Activated T-cell treated with anti-CD3 and anti-CD28 coated beads for 48 hours (primary cell): ENCODE measurements at regions not wholly inside any gene's neighbourhood (a gene's known extent, or its start where the extent isn't known, plus 50 kb on each side); places are given as distances from the start of the nearest gene placed in this dataset.

Experiments
- DNase-seq: peaks from one replicate; pipeline ENCODE4 v3.0.0-alpha.2; 2020; ENCODE audit warnings: low read depth

GRCh38 chr11:92480499-92480898 is 255.9 kb downstream of the FAT3 start:
- DNase-seq, result no peak

GRCh38 chr11:92482492-92483060 is 258.0 kb downstream of the FAT3 start:
- DNase-seq, result no peak

- no peak for DNase-seq
Measured at GRCh38 chr11:92484570-92484969, 260.0 kb downstream of the FAT3 start.

GRCh38 chr11:92489826-92490399 is 265.3 kb downstream of the FAT3 start:
- no peak for DNase-seq

GRCh38 chr11:92492372-92492771 is 267.8 kb downstream of the FAT3 start:
- no peak for DNase-seq

- no peak for DNase-seq
Measured at GRCh38 chr11:92495107-92495793, 270.6 kb downstream of the FAT3 start.

GRCh38 chr11:92500453-92500852 is 275.8 kb downstream of the FAT3 start:
- no peak for DNase-seq

GRCh38 chr11:92501066-92501739 is 276.6 kb downstream of the FAT3 start:
- DNase-seq, result no peak

GRCh38 chr11:92504004-92504403 is 279.4 kb downstream of the FAT3 start:
- DNase-seq, result no peak

- DNase-seq, result no peak
Measured at GRCh38 chr11:92504534-92504933, 279.9 kb downstream of the FAT3 start.

- no peak for DNase-seq
Measured at GRCh38 chr11:92505689-92506088, 281.1 kb downstream of the FAT3 start.

- no peak for DNase-seq
Measured at GRCh38 chr11:92506809-92507336, 282.3 kb downstream of the FAT3 start.

GRCh38 chr11:92510591-92510990 is 286.0 kb downstream of the FAT3 start:
- DNase-seq, result no peak

- no peak for DNase-seq
Measured at GRCh38 chr11:92511522-92512203, 287.0 kb downstream of the FAT3 start.

GRCh38 chr11:92512204-92512569 is 287.6 kb downstream of the FAT3 start:
- no peak for DNase-seq

- DNase-seq, result no peak
Measured at GRCh38 chr11:92523611-92524010, 299.0 kb downstream of the FAT3 start.

- DNase-seq, result no peak
Measured at GRCh38 chr11:92524542-92524941, 299.9 kb downstream of the FAT3 start.

GRCh38 chr11:92527467-92527866 is 302.8 kb downstream of the FAT3 start:
- DNase-seq, result no peak

GRCh38 chr11:92528001-92528400 is 303.4 kb downstream of the FAT3 start:
- no peak for DNase-seq

GRCh38 chr11:92531065-92531739 is 306.6 kb downstream of the FAT3 start:
- no peak for DNase-seq

- no peak for DNase-seq
Measured at GRCh38 chr11:92533657-92534335, 309.2 kb downstream of the FAT3 start.
